NCI-H1694 treated with DMSO at 0.1 percent for 48 hours (cell line): ENCODE measurements at regions not wholly inside any gene's neighbourhood (a gene's known extent, or its start where the extent isn't known, plus 50 kb on each side); places are given as distances from the start of the nearest gene placed in this dataset.

ENCODE experiments used
- DNase-seq: peaks from one replicate; lab custom pipeline; 2025; lab: John Stamatoyannopoulos, UW

DNA sequence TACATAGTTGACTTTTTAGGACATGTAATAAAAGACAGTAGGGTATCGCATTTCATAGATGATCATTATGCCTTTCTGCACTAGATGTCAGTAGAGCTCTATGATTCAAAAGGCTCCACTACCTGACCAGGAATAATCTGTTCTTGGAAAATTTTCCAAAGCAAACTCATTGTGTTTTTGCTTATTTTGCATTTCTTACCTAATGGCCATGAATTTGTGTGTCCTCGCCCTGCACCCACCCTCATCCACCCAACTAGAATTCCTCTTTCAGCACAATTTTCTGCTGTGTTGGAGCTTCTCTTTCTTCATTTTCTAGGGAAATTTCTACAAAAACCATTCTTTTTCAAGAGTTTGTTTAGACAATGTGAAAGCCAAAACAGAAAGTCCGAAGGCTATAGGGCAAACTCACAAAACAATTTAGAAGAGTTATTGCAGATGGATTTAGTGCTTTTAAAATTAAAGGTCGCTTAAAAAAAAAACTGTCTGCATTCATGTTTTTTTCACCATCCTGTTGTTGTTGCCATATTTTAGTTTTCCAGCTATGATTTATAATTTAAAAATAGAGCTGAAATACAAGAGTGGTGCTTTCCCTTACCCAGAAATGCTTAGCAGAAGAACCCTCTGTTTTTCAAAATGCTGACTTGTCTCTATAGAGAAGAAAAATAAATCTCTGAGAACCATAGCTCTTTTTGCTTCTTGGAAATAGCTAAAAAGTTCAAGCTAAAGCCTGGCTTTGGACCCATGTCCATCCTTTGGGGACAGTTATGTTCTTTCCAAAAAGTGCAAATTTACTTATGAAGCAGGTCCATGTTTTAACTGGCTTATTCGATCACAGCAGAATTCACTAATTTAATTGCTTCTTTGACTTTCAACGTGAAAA, 183.7 kb downstream of the SPATA18 start:
- peak; percentile 87 for DNase-seq

DNA sequence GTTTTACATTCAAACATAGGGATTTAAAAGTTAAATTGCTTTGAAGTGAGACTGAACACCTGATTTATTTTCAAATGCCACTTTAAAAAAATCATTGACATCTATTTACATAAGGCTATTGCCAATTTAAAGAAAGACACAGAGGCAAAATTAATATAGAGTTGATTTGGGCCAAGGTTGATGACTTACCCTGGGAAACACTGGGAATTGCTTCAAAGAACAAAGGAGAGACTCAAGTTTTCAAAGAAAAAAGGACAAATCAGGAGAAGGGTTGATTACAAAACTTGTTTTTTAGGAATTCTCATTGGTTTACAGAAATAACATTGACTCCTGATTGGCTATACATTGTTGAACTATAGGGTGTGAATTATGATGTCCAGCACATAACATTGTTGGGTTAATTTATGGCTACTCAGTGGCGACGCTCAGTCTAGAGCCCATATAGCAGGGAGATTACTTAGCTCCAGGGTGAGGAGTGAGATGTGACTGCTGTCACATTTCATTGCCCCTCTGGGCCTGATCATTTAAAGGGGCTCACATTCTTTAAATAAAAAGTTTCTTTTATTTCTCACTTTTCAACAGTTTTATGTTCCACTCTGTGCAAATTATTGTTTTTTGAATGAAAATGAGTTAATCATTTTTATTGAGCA, 184.6 kb downstream of the SPATA18 start:
- no peak for DNase-seq

DNA sequence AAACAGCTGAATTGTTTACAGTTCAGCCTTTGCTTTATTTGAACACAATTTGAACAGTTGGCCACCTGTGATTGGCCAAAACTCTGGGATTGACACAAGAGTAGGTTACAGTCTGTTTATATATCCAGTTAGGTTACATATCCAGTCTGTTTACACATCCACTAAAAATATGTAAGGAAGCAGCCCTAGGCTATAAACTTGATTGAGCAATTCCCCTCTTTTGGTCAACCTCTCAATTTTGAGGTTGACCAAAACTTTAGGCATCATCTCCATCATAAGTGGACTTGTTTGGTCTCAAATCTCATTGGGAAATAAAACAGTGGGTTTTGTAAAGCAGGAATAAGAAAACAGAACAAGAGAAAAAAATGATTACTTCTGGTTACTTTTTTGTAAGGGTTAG, 190.8 kb downstream of the SPATA18 start:
- DNase-seq = no peak

DNA sequence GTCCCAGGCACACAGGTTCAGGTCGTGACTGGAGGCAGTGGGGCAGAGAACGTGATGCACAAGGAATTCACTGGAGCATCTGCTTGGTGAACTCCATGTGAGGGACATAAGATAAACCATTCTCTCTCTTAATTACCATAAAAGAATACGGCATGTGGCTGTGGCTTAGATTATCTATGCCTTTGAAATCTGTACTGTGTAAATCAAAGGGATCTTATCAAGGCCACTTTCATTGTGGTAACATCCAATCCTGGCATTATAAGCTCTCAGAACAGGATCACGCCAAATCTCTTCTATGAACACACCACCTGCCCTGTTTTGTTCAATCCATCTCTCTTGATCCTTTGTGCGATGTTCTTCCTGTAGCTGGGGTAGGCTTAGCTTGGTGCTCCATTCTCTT, 192.3 kb downstream of the SPATA18 start:
- no peak for DNase-seq

DNA sequence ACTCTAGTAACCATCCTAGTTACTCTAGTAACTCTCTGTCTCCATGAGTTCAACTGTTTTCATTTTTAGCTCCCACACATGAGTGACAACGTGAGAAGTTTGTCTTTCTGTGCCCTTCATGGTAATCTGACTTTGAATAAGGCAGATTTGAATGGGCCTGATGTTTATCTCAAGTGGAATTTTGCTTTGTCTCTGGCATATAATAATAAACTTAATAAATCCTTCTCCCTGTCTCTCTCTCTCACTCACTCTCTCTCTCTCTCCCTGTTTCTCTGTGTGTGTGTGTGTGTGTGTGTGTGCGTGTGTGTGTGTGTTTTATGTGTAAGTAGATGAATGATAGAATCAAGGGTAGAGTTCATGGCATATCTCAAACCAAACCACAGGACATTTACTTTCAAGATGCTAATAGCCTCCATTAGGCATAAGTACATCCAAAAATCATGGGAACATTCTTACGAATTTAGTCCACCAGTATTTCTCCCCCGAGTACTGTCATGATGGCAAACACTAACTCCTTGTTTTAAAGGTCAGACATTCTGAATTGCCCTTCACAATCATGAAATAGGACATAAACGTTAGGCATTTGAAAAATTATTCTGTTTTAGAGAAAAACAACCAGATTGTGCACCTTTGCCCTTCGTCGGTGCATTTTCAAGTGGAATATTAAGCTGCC, 193.1 kb downstream of the SPATA18 start:
- no peak for DNase-seq

DNA sequence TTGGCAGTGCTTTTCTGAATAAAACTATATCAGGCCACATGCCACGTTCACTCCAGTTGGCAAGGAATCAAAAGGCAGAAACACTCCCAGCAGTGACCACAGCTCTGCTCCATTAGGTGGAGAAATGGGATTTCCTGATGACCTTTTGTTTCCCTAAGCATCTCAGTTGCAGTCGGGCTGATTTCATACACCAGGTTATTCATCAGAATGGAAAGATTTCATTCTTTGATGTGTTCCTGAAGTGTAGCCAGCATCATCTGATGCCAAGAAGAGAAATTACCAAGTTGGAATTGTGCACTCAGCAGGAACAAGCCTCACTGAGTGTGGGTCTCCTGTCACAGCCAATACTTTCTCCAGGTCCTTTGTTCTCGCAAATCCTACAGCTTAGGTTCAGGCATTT, 193.7 kb downstream of the SPATA18 start:
- DNase-seq = peak; percentile 30

DNA sequence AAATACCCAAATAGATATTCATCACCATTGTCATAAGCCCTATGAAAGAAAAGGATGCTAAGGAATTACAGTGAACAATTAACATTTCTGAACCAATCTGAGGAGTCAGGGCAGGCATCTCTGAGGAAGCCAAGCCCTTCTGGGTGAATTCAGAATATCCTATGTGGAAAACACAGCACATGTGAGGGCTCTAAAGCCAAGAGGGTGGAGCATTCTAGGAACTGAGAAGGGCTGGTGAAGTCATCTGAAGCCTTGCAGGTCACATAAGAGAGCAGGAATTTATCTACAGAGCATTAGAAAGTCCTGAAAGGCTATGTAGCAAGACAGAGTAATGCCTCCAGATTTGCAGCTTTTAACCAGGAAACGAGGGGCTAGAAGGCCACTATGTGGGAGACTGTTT, 195.7 kb downstream of the SPATA18 start:
- DNase-seq = no peak

DNA sequence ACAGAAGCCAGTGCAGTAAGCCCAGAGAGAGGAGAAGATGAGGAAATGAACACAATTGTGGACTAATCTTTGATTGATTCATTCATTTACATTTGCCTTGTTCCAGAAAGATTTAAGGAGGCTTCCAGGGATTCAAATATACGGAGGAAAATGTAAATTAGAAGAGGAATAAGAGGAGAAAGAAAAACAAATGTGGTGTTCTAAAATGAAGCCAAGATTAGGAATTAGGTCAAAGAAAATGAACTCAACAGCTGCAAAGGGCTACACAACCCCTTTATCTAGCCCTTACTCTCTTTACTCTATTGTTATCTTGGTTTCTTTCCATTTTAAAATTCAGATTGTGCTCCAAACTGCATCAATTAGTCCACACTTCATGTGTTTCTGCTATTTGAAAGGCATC, 196.8 kb downstream of the SPATA18 start:
- DNase-seq = no peak

DNA sequence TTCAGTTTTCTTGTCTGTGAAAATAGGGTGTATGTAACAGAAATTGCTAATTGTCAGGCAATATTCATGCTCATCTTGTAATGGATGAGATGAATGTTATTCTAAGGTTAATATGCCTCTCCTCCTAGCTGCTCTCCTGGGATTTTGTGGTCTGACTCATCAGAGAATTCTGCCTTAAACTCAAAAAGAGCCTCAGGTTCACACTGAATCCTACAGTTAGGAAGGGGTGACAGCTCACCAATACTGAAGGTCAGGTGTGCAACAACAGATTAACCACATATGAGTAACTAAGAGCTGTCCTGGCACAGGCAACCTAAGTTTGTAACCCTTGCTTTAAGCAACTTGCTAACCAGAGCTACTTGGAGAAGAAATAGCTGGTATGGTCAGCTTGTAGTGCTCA, 197.7 kb downstream of the SPATA18 start:
- DNase-seq = no peak

DNA sequence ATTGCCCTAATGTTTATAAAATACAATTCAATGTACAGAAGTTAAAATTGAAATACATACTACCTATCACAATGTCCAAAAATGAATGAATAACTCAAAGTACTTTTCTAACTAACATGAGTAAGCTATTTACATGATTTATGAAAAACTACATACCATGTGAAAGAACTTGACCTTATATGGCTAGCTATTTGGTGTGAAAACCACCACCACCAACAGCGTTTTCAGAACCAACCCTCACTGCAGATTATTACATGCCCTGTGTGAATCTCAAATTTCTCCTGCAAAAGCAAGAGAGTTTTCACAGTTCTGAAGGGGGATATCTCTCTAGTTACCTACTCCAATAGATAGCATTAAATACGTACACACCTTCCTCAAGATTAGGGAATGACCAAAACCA, 198.5 kb downstream of the SPATA18 start:
- DNase-seq = no peak

DNA sequence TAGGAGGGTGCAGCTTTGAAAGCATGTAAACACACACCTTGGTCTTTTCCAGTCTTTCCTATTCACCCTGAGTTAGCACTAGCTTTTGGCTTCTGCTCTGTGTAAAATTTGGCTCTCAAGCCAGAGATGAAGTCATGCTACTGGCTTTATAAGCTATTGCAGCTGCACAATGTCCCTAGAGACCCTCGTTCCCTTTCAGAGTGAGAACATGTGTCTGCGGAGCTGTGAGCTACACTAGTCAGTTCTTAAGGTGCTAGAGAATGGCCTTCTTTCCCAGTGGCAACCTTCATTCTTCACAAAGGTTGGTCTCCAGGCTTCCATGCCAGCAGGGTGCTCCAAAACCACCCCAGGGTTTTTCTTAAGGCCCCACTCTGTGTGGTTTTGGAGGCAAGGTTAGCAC, 199.1 kb downstream of the SPATA18 start:
- DNase-seq = peak; percentile 90

DNA sequence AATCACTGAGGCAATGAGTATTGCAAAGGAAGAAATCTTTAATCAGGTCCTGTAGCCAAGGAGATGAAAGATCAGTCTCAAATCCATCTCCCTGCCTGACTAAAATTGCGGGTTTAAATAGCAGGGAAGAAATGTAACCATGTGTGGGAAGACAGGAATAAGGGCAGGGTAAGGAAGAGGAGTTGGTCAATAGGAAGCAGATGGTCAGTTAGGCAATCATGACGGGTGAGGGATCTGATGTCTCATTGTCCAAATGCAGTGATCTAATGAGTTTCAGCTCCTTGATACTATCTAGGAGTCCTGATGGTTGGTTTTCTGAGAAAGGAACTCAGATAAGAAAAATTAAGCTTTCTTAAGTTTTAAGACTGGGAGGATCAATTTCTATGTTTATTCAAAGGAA, 200.8 kb downstream of the SPATA18 start:
- no peak for DNase-seq

DNA sequence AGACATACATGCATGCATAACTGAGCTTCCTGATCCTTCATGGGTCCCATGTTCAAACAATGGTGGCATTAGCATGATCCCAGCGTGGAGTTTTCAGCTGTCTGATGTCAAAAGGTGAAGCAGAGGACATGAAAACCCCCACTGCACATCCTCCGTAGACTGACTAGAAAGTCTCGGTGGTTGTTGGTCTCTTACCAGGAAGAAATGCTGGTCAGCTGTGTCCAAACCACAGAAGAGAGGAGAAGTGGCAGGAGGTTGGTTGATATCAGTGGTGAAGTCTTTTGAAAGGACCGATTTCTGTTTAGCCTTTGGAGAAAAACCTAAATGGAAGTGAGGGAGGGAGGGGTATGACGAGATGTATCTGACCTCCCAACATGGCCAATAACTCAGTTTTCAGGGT, 201.9 kb downstream of the SPATA18 start:
- DNase-seq = no peak

DNA sequence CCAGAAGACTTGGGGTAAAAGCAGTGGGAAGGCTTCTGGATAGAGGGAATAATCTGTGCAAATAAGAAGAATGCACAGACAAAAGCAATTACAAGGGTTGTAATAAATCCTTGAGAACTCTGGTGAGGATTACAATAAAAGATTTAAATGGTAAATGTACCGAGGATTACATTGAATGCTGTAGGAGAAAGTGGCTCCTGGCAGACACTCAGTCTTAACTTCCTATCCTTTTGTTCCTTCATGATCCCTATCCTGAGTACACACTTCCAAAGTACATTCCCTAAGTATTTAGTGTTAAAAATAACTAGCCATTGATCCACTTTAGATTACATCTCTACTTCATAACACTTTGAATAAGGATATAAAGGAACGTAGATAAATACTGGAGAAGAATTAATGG, 205.4 kb downstream of the SPATA18 start:
- no peak for DNase-seq

DNA sequence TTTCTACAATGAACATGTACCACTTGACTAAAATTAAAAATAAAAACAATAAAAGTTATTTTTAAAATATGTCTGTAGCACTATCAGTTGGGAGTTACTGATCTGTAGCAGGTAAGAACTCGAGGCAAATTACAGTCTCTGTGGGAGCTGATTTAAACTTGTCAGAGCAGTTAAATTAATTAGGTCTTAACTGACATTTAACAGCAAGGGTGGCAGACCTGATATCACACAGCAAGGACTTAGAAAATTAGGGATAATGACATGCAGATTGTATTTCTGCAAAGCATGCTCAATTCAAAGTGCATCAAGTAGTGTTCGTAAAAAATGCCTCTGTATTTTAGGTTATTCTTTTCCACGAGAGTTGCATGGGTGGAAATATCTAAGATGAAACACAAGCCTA, 208.9 kb downstream of the SPATA18 start:
- DNase-seq = no peak

DNA sequence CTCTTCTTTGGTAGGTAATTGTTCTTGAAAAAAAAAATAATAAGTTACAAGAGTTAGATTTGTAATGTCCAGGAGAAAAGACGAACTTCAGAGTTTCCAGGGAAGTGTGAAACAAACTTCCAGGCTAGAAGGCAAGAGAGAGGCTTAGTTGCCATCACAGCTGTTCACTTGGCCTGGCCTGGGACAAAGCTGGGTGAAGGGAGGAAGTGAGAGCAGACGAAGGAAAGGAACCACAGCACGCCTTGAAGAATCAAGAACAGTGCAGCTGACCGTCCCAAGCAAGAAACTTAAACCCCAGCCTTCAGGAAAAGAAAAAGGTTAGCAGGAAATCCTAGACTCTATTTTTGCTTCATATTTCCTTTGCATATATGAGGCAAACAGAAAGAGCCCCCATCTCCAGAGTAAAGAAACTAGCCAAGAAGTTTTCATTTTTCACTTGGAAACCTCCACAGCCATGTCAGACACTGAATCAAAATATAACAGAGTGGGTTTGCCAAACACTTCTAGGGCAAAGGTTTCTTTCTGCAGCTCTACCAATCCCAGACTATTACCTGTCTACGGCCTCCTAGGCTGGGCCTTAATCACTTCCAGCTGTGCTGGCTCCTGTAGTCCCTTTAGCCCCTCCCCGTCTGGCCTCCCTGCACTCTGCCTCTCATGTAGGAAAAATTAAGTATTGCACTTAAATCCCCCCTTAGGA, 209.6 kb downstream of the SPATA18 start:
- DNase-seq = no peak

DNA sequence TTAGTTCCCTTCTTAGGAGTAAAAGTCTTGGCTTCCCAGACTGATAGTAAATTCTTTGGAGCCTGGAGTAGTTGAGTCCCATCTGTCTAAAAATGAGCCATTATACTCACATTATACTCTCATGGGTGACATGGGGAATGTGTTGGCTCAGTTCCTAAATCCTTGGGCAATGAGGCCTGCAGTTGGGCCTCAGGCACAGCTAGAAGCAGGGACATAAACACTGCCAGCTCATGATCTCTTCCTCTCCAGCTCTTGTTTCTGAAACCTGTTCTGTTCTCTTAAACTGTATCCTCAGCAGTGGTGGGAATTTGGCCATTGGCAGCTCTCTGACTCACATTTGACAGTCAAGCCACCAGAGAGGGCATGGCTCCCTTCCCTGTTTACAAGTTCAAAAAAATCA, 212.5 kb downstream of the SPATA18 start:
- peak; percentile 15 for DNase-seq

DNA sequence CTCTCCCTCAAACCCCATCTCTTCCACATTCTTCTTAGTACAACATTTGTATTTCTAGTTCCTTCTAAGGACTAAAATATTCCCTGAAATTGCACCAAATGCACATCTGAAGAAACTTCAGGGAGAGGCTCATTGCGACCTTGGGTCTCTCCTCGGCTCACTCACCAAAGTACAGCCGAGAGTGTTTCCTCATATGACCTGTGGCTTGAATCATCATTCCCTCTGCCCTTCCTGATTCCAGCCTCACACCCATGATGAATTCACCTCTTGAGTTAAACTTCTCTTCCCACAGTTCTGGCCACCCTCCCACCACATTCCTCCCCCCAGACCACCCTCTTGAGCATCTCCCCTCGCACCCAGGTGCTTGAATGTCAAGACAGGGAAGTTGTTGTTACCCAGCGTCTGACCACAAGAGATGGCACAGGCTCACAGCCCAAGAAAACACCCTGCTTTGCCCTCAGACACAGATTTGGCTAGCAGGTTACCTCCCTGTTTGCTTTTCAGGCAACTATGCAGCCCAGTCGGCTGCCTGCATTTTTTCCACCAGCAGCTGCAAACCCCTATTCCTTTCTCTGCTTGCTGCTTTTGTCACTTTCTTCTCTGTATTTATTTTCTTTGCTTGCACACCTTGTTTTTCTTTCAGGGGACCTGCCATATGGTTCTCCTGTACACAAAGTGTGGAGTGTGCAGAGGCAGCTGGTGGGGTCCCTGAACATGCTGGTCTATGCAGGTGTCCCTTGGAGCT, 214.8 kb downstream of the SPATA18 start:
- DNase-seq = peak; percentile 73

DNA sequence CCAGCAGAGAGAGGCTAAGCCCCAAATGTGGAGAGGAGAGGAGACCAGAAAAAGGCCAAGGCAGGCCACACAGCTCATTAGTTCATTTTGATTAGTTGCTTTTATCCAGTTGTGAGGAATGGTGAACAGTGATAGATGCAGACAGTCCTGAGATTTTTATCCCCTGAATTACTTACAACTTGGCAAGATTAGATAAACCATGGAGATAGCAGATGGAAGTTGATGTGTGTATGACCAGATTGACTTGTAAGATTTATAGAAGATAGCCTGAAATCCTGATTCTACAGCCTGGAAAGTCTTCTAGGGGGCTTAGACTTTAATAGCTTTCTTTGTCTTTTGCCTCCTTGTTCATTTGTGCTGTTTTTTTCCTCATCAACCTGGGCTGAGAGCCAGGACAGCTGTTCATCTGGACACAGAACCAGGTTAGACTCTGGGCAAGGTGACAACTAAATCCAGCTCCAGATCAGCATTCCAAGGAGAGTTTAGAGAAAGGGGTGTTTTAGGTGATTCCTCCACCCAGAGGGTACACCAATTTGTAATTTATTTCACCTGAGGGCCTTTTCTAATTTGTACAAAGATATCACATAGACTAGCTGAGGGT, 215.5 kb downstream of the SPATA18 start:
- DNase-seq = peak; percentile 73

DNA sequence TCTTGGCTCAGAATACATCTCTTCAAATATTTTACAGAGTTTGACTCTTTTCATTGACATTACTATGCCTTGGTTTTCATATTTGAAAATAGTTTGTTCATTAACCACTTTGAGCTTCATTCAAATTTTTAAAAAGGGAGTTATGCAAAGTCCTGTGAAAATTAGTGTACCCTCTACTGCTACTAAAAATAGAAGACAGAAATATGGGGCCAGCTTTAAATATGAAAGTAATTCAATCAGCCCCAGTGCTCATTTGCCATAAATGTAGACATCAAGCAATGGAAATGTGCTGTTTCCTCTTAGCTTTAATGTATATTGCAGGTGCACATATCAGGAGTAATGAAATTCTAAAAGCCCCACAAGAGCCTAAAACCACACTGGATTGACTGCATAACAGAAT, 218.7 kb downstream of the SPATA18 start:
- no peak for DNase-seq

DNA sequence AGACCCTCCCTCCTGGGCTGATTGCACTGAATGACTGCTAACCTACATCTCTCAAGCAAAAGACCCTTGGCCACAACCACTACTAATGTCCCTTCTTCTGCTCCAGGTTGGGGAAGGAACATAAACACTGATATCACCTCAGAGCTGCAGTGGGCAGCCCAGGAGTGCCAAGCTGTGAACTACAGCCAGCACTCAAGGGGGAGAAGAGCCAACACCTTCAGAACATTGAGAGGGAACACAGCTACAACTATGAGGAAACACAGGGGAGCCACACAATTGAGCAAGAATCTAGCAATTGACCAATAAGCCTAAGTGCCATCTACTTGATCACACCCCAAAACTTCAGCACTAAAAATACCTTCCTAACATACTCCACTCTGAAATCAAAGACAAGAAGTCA, 222.8 kb downstream of the SPATA18 start:
- no peak for DNase-seq
